ENCODE measurements at regions not wholly inside any gene's neighbourhood (a gene's known extent, or its start where the extent isn't known, plus 50 kb on each side); places are given as distances from the start of the nearest gene placed in this dataset.

GRCh38 chr10:106320078-106320477, 844.4 kb downstream of the SORCS1 start:
- no peaks in the 10 kb centered on the region for H3K9me3 ChIP-seq (replicated peaks in 1 of 3)
- no peaks in the 10 kb centered on the region for H3K36me3 ChIP-seq (replicated peaks in 1 of 2)
- TF ChIP-seq CTCF (IDR thresholded peaks at IDR 0.05) (no peak), POLR2A (IDR thresholded peaks at IDR 0.05) (no peak)
- H3K4me1 ChIP-seq (replicated peaks in 1 of 2), result no peaks in the 10 kb centered on the region
- DNase-seq, result no peak
- H3K27me3 ChIP-seq, result no peaks in the 10 kb centered on the region
- intact Hi-C loops (cut with DNase I), result no loop called here
- 90 to 93% (median 91%) methylated on average over 5 of the region's 5 CpGs for WGBS, 4 donors
- no peak overlapping the region for H3K4me3 ChIP-seq
- H3K27ac ChIP-seq, result no peak overlapping the region

GRCh38 chr10:106317554-106317953, 847.0 kb downstream of the SORCS1 start:
- 91 to 94% (median 92%) methylated on average over 2 of the region's 2 CpGs for WGBS, 4 donors
- Histone ChIP-seq H3K4me3 (no peak overlapping the region), H3K27ac (no peak overlapping the region), H3K9me3 (replicated peaks in 1 of 3) (no peaks in the 10 kb centered on the region), H3K27me3 (no peaks in the 10 kb centered on the region), H3K36me3 (replicated peaks in 1 of 2) (no peaks in the 10 kb centered on the region), H3K4me1 (replicated peaks in 1 of 2) (no peaks in the 10 kb centered on the region)
- no peak for DNase-seq
- TF ChIP-seq POLR2A (IDR thresholded peaks at IDR 0.05), result no peak
- no peak for TF ChIP-seq CTCF (IDR thresholded peaks at IDR 0.05)
- intact Hi-C loops (cut with DNase I), result no loop called here

GRCh38 chr10:106313041-106313440, 851.5 kb downstream of the SORCS1 start:
- intact Hi-C loops (cut with DNase I), result no loop called here
- Histone ChIP-seq H3K4me3 (no peak overlapping the region), H3K9me3 (replicated peaks in 1 of 3) (no peaks in the 10 kb centered on the region), H3K4me1 (replicated peaks in 1 of 2) (peaks cover 0 to 6% of the 10 kb centered on the region in 2 donors), H3K36me3 (replicated peaks in 1 of 2) (no peaks in the 10 kb centered on the region), H3K27me3 (no peaks in the 10 kb centered on the region), H3K27ac (no peak overlapping the region)
- no peak for DNase-seq
- TF ChIP-seq POLR2A (IDR thresholded peaks at IDR 0.05), result no peak
- no peak for TF ChIP-seq CTCF (IDR thresholded peaks at IDR 0.05)
- WGBS, 4 donors, result 87 to 93% (median 91%) methylated on average over 1 of the region's 1 CpG

GRCh38 chr10:106312087-106312486, 852.4 kb downstream of the SORCS1 start:
- no peak overlapping the region for H3K27ac ChIP-seq
- intact Hi-C loops (cut with DNase I), result no loop called here
- TF ChIP-seq CTCF (IDR thresholded peaks at IDR 0.05), result no peak
- TF ChIP-seq POLR2A (IDR thresholded peaks at IDR 0.05), result no peak
- H3K27me3 ChIP-seq, result no peaks in the 10 kb centered on the region
- no peaks in the 10 kb centered on the region for H3K9me3 ChIP-seq (replicated peaks in 1 of 3)
- no peak for DNase-seq
- WGBS, 4 donors, result 24 to 33% (median 27%) methylated on average over 1 of the region's 1 CpG
- H3K36me3 ChIP-seq (replicated peaks in 1 of 2), result no peaks in the 10 kb centered on the region
- H3K4me3 ChIP-seq, result no peak overlapping the region
- peaks cover 0 to 6% of the 10 kb centered on the region in 2 donors for H3K4me1 ChIP-seq (replicated peaks in 1 of 2)

Measured in adrenal gland (tissue), 9 donors.